ENCODE measurements at regions not wholly inside any gene's neighbourhood (a gene's known extent, or its start where the extent isn't known, plus 50 kb on each side); places are given as distances from the start of the nearest gene placed in this dataset.
"Not testable (repeated sequence)": the region's sequence is repeated elsewhere in the genome, so short reads cannot be mapped to it uniquely, and the experiment has no call there.

DNA sequence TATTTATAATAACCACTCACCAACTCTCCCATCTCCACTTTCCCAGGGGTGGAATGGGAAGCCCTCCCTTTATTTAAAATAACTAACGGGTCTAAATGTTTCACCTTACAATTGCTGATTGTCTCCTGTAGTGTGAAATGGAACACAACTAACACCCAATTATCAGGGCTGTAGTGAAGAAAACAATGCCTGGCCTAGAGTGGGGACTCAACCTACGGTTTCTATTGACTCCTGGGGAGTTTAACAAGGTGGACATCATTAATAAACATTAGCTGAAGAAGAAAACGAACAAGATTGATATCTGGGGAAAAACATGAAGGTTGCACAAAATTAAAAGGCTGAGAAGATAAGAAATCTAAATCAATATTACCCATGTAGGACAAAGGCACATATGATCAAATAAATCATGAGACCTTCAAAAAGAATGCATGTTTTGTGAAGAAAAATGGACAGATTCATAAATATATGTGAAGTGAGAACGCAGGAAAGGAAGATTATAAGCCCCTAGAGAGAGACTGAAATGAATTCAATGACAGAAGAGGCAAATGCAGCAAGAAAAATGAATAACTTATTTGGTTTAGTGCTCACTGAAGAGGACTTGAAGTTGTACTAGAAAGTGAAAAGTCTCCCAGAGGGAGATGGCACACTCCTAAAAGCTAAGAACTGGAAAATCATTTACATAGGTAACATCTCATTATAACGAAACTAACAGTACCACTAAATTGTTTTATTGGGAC lies 593.0 kb upstream of the AADAT start (continued):
- TF ChIP-seq, protein P1, sequence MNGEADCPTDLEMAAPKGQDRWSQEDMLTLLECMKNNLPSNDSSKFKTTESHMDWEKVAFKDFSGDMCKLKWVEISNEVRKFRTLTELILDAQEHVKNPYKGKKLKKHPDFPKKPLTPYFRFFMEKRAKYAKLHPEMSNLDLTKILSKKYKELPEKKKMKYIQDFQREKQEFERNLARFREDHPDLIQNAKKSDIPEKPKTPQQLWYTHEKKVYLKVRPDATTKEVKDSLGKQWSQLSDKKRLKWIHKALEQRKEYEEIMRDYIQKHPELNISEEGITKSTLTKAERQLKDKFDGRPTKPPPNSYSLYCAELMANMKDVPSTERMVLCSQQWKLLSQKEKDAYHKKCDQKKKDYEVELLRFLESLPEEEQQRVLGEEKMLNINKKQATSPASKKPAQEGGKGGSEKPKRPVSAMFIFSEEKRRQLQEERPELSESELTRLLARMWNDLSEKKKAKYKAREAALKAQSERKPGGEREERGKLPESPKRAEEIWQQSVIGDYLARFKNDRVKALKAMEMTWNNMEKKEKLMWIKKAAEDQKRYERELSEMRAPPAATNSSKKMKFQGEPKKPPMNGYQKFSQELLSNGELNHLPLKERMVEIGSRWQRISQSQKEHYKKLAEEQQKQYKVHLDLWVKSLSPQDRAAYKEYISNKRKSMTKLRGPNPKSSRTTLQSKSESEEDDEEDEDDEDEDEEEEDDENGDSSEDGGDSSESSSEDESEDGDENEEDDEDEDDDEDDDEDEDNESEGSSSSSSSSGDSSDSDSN (IDR thresholded peaks at IDR 0.05; ENCODE audit: borderline replicate concordance in 1 of 2, low read depth in 2 of 2, low read length in 2 of 2): no peak

DNA sequence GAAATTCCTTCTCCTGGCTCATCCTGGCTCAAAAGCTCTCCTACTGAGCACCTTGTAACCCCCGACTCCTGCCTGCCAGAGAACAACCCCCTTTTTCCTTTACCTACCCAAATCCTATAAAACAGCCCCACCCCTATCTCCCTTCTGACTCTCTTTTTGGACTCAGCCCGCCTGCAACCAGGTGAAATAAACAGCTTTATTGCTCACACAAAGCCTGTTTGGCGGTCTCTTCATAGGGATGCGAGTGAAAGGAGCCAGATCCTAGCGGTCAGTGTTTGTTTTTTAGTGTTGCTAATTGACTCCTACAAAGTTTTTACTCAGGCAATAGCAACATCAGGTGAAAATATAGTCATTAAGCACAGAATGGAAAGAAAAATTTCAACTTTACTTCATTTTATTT lies 592.3 kb upstream of the AADAT start:
- DNase-seq (ENCODE audit: extremely low read depth in 1 of 4, low spot score in 3 of 4); H3K4me3 ChIP-seq; H3K36me3 ChIP-seq (ENCODE audit: control insufficient read depth, insufficient read depth, low read length); H3K79me2 ChIP-seq (ENCODE audit: control insufficient read depth, insufficient read depth, low read length); BruUV-seq (replicated peaks); CTCF ChIA-PET (ENCODE audit: low intra/inter-chr PET ratio); H3K9me1 ChIP-seq (ENCODE audit: control insufficient read depth, insufficient read depth, low read length); H3K4me2 ChIP-seq (ENCODE audit: insufficient read depth, low read length); H4K20me1 ChIP-seq (replicated peaks; ENCODE audit: control insufficient read depth, insufficient read depth, low read length); H3K9ac ChIP-seq (ENCODE audit: insufficient read depth in 1 of 2, low read depth in 2 of 2, low read length in 2 of 2); H2AFZ ChIP-seq (ENCODE audit: low read depth, low read length); H3K27ac ChIP-seq (ENCODE audit: extremely low read depth, low read depth, low read length); H3K9me3 ChIP-seq (replicated peaks; ENCODE audit: control insufficient read depth, insufficient read depth, low read depth, low read length); ATAC-seq; FAIRE-seq; in situ Hi-C loops (cut with MboI); H3K4me1 ChIP-seq (replicated peaks in 1 of 2; ENCODE audit: control insufficient read depth in 2 of 2, insufficient read depth in 2 of 2, low read length in 2 of 2); intact Hi-C loops (cut with micrococcal nuclease); POLR2A ChIA-PET; H3K27me3 ChIP-seq (ENCODE audit: control insufficient read depth in 2 of 2, insufficient read depth in 2 of 2, low read length in 2 of 2): not testable (repeated sequence)
- WGBS (ENCODE audit: insufficient coverage, low coverage, missing lambda C conversion rate): 0% methylated on average over 5 of the region's 5 CpGs

Data from K562 (cell line).